Midbrain (tissue), 1 donor: ENCODE measurements at regions not wholly inside any gene's neighbourhood (a gene's known extent, or its start where the extent isn't known, plus 50 kb on each side); places are given as distances from the start of the nearest gene placed in this dataset.

Experiments used
- DNase-seq: peaks from one replicate; lab custom pipeline; 2025; lab: John Stamatoyannopoulos, UW

GRCh38 chr14:71362282-71362681 lies 455.0 kb downstream of the PCNX1 start:
- no peak for DNase-seq

- no peak for DNase-seq
Observed at GRCh38 chr14:71362920-71363584, 455.8 kb downstream of the PCNX1 start.

GRCh38 chr14:71363946-71364925 lies 457.0 kb downstream of the PCNX1 start:
- DNase-seq: no peak

GRCh38 chr14:71365361-71365760 lies 458.1 kb downstream of the PCNX1 start:
- no peak for DNase-seq

GRCh38 chr14:71366861-71367260 lies 459.6 kb downstream of the PCNX1 start:
- no peak for DNase-seq

- DNase-seq: no peak
Observed at GRCh38 chr14:71371711-71372396, 464.6 kb downstream of the PCNX1 start.

- no peak for DNase-seq
Observed at GRCh38 chr14:71372411-71372838, 465.2 kb downstream of the PCNX1 start.

GRCh38 chr14:71373773-71374172 lies 466.5 kb downstream of the PCNX1 start:
- DNase-seq: no peak

GRCh38 chr14:71374989-71375388 lies 467.7 kb downstream of the PCNX1 start:
- no peak for DNase-seq

- DNase-seq: no peak
Observed at GRCh38 chr14:71377099-71377498, 469.8 kb downstream of the PCNX1 start.

GRCh38 chr14:71380271-71380670 lies 473.0 kb downstream of the PCNX1 start:
- DNase-seq: no peak

- no peak for DNase-seq
Observed at GRCh38 chr14:71381814-71382213, 474.6 kb downstream of the PCNX1 start.

GRCh38 chr14:71382315-71382714 lies 475.1 kb downstream of the PCNX1 start:
- no peak for DNase-seq

- DNase-seq: no peak
Observed at GRCh38 chr14:71383510-71383909, 476.3 kb downstream of the PCNX1 start.

GRCh38 chr14:71384007-71384845 lies 477.0 kb downstream of the PCNX1 start:
- DNase-seq: no peak

GRCh38 chr14:71387753-71388152 lies 480.5 kb downstream of the PCNX1 start:
- no peak for DNase-seq

GRCh38 chr14:71388336-71388735 lies 481.1 kb downstream of the PCNX1 start:
- no peak for DNase-seq

- DNase-seq: no peak
Observed at GRCh38 chr14:71388862-71389261, 481.6 kb downstream of the PCNX1 start.

GRCh38 chr14:71394386-71394785 lies 487.1 kb downstream of the PCNX1 start:
- DNase-seq: no peak

- DNase-seq: no peak
Observed at GRCh38 chr14:71395151-71395604, 487.9 kb downstream of the PCNX1 start.

GRCh38 chr14:71395636-71396035 lies 488.4 kb downstream of the PCNX1 start:
- no peak for DNase-seq
